Neural progenitor cell (in vitro differentiated cells): ENCODE measurements at regions not wholly inside any gene's neighbourhood (a gene's known extent, or its start where the extent isn't known, plus 50 kb on each side); places are given as distances from the start of the nearest gene placed in this dataset.

ENCODE experiments used
- DNase-seq: peaks from one replicate; pipeline ENCODE4 v3.0.0-alpha.2; 2016; ENCODE audit warnings: low spot score
- H2AFZ ChIP-seq: fragments of 200-600 bp; sonication (generic); replicated peaks from 2 replicates; pipeline ENCODE4 v1.6.1; 2016; ENCODE audit warnings: antibody characterized with exemption
- H3F3A ChIP-seq: fragments of 200-600 bp; sonication (generic); 2 replicates; pipeline ENCODE4 v1.6.1; 2016; ENCODE audit warnings: antibody characterized with exemption, low read depth
- H3K27ac ChIP-seq: fragments of 200-600 bp; sonication (generic); 2 replicates; pipeline ENCODE4 v1.5.1; 2016; ENCODE audit warnings: mild to moderate bottlenecking
- H3K27me3 ChIP-seq: fragments of 200-600 bp; sonication (generic); 2 replicates; pipeline ENCODE4 v1.6.1; 2016; ENCODE audit warnings: mild to moderate bottlenecking, moderate library complexity
- H3K36me3 ChIP-seq: fragments of 200-600 bp; sonication (generic); 2 replicates; pipeline ENCODE4 v1.5.1; 2016
- H3K4me1 ChIP-seq: fragments of 200-600 bp; sonication (generic); 2 replicates; pipeline ENCODE4 v1.6.1; 2016; ENCODE audit warnings: mixed run types
- H3K4me2 ChIP-seq: fragments of 200-600 bp; sonication (generic); 2 replicates; pipeline ENCODE4 v1.6.1; 2016
- H3K4me3 ChIP-seq: fragments of 200-600 bp; sonication (generic); 2 replicates; pipeline ENCODE4 v1.5.1; 2016
- H3K79me2 ChIP-seq: fragments of 200-600 bp; sonication (generic); 2 replicates; pipeline ENCODE4 v1.6.1; 2016; ENCODE audit warnings: low read depth
- H3K9ac ChIP-seq: fragments of 200-600 bp; sonication (generic); 2 replicates; pipeline ENCODE4 v1.6.1; 2016
- H3K9me3 ChIP-seq: fragments of 200-600 bp; sonication (generic); 2 replicates; pipeline ENCODE4 v1.5.1; 2016; ENCODE audit warnings: low read depth
- H4K20me1 ChIP-seq: fragments of 200-600 bp; sonication (generic); 2 replicates; pipeline ENCODE4 v1.6.1; 2016; ENCODE audit warnings: low read depth
- H3K27ac Mint-ChIP-seq: 3 replicates; pipeline ENCODE4 v1.8.0; 2021; ENCODE audit warnings: mixed read lengths
- H3K27me3 Mint-ChIP-seq: 2 replicates; pipeline ENCODE4 v1.8.0; 2022; ENCODE audit warnings: low read depth, mild to moderate bottlenecking, inconsistent platforms, moderate library complexity, mixed read lengths; ENCODE audit not compliant: insufficient read depth
- H3K36me3 Mint-ChIP-seq: 3 replicates; pipeline ENCODE4 v1.8.0; 2021; ENCODE audit warnings: mixed read lengths
- H3K4me1 Mint-ChIP-seq: 3 replicates; pipeline ENCODE4 v1.8.0; 2021; ENCODE audit warnings: mixed read lengths
- H3K4me3 Mint-ChIP-seq: 3 replicates; pipeline ENCODE4 v1.8.0; 2021; ENCODE audit warnings: mild to moderate bottlenecking, moderate library complexity, mixed read lengths
- H3K9me3 Mint-ChIP-seq: 3 replicates; pipeline ENCODE4 v1.8.0; 2020; ENCODE audit warnings: mixed read lengths
- EZH2 ChIP-seq: fragments of 200-600 bp; sonication (generic); IDR thresholded peaks from 2 replicates; pipeline ENCODE4 v1.6.1; 2017; ENCODE audit warnings: antibody characterized with exemption, mild to moderate bottlenecking, moderate library complexity
- EZH2phosphoT487 ChIP-seq: fragments of 200-600 bp; sonication (generic); IDR thresholded peaks from 2 replicates; pipeline ENCODE4 v1.6.1; 2017; ENCODE audit warnings: antibody characterized with exemption
- TF ChIP-seq, protein P1 (sequence below): fragments of 200-600 bp; sonication (generic); IDR thresholded peaks from 2 replicates; pipeline ENCODE4 v1.5.1; 2017; ENCODE audit warnings: antibody characterized with exemption, mild to moderate bottlenecking

GRCh38 chr13:105774739-105775460 is 760.6 kb downstream of the EFNB2 start:
- Histone ChIP-seq H3K27me3 (no peaks in the 10 kb centered on the region), H3K4me2 (no peak overlapping the region), H3K9ac (no peak overlapping the region), H4K20me1 (no peaks in the 10 kb centered on the region), H3K79me2 (no peaks in the 10 kb centered on the region), H3K4me1 (peaks cover 6% of the 10 kb centered on the region), H3K36me3 (no peaks in the 10 kb centered on the region), H3K4me3 (no peak overlapping the region), H3K27ac (no peak overlapping the region), H2AFZ (no peak overlapping the region), H3F3A (no peaks in the 10 kb centered on the region), H3K9me3 (peaks cover 5% of the 10 kb centered on the region)
- Mint-ChIP-seq H3K9me3 (peaks cover 3% of the 10 kb centered on the region), H3K36me3 (peaks cover 2% of the 10 kb centered on the region), H3K27me3 (peaks cover 2% of the 10 kb centered on the region), H3K27ac (peak overlapping the region; percentile 74), H3K4me3 (no peak overlapping the region), H3K4me1 (peaks cover 31% of the 10 kb centered on the region)
- no peak for TF ChIP-seq EZH2
- TF ChIP-seq, protein P1, sequence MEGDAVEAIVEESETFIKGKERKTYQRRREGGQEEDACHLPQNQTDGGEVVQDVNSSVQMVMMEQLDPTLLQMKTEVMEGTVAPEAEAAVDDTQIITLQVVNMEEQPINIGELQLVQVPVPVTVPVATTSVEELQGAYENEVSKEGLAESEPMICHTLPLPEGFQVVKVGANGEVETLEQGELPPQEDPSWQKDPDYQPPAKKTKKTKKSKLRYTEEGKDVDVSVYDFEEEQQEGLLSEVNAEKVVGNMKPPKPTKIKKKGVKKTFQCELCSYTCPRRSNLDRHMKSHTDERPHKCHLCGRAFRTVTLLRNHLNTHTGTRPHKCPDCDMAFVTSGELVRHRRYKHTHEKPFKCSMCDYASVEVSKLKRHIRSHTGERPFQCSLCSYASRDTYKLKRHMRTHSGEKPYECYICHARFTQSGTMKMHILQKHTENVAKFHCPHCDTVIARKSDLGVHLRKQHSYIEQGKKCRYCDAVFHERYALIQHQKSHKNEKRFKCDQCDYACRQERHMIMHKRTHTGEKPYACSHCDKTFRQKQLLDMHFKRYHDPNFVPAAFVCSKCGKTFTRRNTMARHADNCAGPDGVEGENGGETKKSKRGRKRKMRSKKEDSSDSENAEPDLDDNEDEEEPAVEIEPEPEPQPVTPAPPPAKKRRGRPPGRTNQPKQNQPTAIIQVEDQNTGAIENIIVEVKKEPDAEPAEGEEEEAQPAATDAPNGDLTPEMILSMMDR, result no peak
- no peak for TF ChIP-seq EZH2phosphoT487
- peak; percentile 31 for DNase-seq

DNA sequence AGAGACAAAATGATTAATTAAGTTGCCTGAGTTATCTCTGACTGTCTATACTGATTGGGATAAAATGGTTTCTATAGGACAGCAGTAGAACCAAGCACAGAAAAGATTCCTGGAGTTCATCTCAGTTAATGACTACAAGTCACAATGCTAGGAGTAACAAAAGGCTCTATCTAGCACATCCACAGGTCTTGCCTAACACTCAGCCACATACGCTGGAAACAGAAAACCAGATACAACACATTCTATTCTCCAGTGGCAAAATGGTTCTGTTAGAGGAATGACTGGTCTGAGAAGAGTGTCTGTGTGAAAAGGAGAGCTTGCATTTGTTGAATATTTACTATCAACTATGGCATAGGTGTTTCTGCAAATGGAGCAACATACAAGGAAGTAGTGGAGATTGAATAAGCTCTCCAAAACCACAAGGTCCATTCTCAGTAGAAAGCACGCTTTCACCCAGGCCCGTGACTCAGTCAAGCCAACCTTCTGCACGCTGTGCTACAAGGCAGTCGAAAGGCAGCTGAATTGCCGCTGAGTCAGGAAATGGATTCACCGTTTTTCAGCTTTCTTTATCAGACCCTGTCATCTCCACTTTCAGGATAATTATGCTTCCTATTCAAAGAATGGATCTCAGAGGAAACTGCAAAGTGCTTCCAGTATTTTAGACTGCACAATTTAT is 761.5 kb downstream of the EFNB2 start:
- H3K4me1 ChIP-seq, result peaks cover 6% of the 10 kb centered on the region
- no peaks in the 10 kb centered on the region for H3K27me3 ChIP-seq
- H2AFZ ChIP-seq, result no peak overlapping the region
- peaks cover 5% of the 10 kb centered on the region for H3K9me3 Mint-ChIP-seq
- H3K4me1 Mint-ChIP-seq, result peaks cover 31% of the 10 kb centered on the region
- TF ChIP-seq EZH2 (no peak), EZH2phosphoT487 (no peak)
- TF ChIP-seq, protein P1, result no peak
- H3K27ac Mint-ChIP-seq, result no peak overlapping the region
- no peak overlapping the region for H3K27ac ChIP-seq
- peak; percentile 12 for DNase-seq
- no peak overlapping the region for H3K4me2 ChIP-seq
- no peaks in the 10 kb centered on the region for H3K36me3 ChIP-seq
- no peaks in the 10 kb centered on the region for H3F3A ChIP-seq
- H3K4me3 ChIP-seq, result no peak overlapping the region
- H3K27me3 Mint-ChIP-seq, result peaks cover 2% of the 10 kb centered on the region
- no peaks in the 10 kb centered on the region for H4K20me1 ChIP-seq
- H3K9me3 ChIP-seq, result peaks cover 5% of the 10 kb centered on the region
- H3K4me3 Mint-ChIP-seq, result no peak overlapping the region
- no peaks in the 10 kb centered on the region for H3K79me2 ChIP-seq
- peaks cover 2% of the 10 kb centered on the region for H3K36me3 Mint-ChIP-seq
- no peak overlapping the region for H3K9ac ChIP-seq

DNA sequence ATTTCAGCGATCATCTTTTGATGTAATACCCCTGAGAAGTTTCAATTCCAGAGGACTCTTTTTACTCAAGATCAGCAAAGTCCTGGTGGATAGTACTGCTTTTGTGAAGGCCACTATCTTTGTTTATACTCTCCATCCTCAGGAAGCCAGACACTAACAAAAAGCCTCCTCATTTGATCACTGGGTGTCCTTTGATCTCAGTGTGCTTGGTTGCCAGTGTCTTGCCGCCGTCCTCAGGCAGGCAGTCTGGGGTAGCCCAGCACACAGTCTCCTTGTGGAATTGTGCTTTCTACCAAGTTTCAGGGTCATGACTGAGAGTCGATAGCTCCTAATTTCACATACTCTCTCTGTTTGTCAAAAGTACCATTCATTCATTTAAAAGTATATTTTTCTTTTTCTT is 762.2 kb downstream of the EFNB2 start:
- peaks cover 5% of the 10 kb centered on the region for H3K9me3 ChIP-seq
- H3K79me2 ChIP-seq, result no peaks in the 10 kb centered on the region
- H3K4me3 ChIP-seq, result no peak overlapping the region
- no peaks in the 10 kb centered on the region for H3K27me3 ChIP-seq
- H3K4me2 ChIP-seq, result no peak overlapping the region
- Mint-ChIP-seq H3K27me3 (peaks cover 2% of the 10 kb centered on the region), H3K36me3 (peaks cover 2% of the 10 kb centered on the region), H3K27ac (peak overlapping the region; percentile 68), H3K9me3 (peaks cover 5% of the 10 kb centered on the region), H3K4me3 (no peak overlapping the region), H3K4me1 (peaks cover 31% of the 10 kb centered on the region)
- H3K4me1 ChIP-seq, result peaks cover 6% of the 10 kb centered on the region
- TF ChIP-seq, protein P1, result no peak
- TF ChIP-seq EZH2 (no peak), EZH2phosphoT487 (no peak)
- H3K9ac ChIP-seq, result no peak overlapping the region
- H3K27ac ChIP-seq, result no peak overlapping the region
- H3K36me3 ChIP-seq, result no peaks in the 10 kb centered on the region
- no peaks in the 10 kb centered on the region for H3F3A ChIP-seq
- no peak overlapping the region for H2AFZ ChIP-seq
- peak; percentile 42 for DNase-seq
- no peaks in the 10 kb centered on the region for H4K20me1 ChIP-seq
